ENCODE measurements at regions not wholly inside any gene's neighbourhood (a gene's known extent, or its start where the extent isn't known, plus 50 kb on each side); places are given as distances from the start of the nearest gene placed in this dataset.

DNA sequence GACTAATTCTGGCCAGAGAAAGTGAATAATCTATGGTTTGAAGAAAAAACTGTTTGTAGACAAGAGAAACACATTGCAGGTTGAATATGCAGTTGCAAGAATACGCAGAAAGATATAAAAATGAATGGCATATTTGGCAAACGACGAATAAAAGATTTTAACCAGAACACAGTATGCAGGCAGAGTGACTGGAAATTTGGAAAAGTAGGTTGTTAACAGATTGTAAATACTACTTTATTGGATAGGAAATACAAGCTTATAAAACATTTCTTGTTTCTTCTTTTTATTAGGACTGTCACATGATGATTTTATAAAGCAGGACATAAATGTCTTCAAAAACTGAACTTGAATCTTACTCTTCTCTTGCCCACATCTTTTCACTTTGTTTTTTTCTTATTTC, 573.3 kb upstream of the PBX1 start:
- TF ChIP-seq CTCF (IDR thresholded peaks at IDR 0.05) (no peak), POLR2AphosphoS5 (IDR thresholded peaks at IDR 0.05) (no peak)
